A549 (cell line): ENCODE measurements at regions not wholly inside any gene's neighbourhood (a gene's known extent, or its start where the extent isn't known, plus 50 kb on each side); places are given as distances from the start of the nearest gene placed in this dataset.

ENCODE experiments used
- ATAC-seq, 2 experiments: fragments of 200-7000 bp in 1 of 2; fragments of >200 bp in 1 of 2; cut with Nextera tagmentation in 1 of 2; cut with Tn5 transposase in 1 of 2; 3 replicates each; pipeline versions ENCODE4 v1.8.0 to v1.9.1; 2018 to 2020; ENCODE audit warnings: mild to moderate bottlenecking in 1 of 2, moderate library complexity in 1 of 2
- CTCF ChIA-PET: fragments of 300-600 bp; sonication (Branson Sonifier 250); formaldehyde crosslinking; extraction: SDS; loops from one replicate; lab custom pipeline; 2021; ENCODE audit warnings: antibody characterized with exemption, inconsistent platforms; lab: Yijun Ruan, JAX
- POLR2A ChIA-PET: fragments of 350-600 bp; formaldehyde crosslinking; extraction: SDS; loops from one replicate; lab custom pipeline; 2021; ENCODE audit warnings: antibody characterized with exemption, inconsistent platforms; lab: Yijun Ruan, JAX
- DNase-seq, 2 experiments: peaks; one replicate each; pipeline versions ENCODE4 v3.0.0 to v3.0.0-alpha.2; 2011 to 2016; ENCODE audit warnings: low read depth in 1 of 2, low spot score in 1 of 2
- FAIRE-seq: peaks from 2 replicates; lab custom pipeline; 2011; peaks lifted over from hg19 to GRCh38; lab: Jason Lieb, UNC
- H3K27ac ChIP-seq, 2 experiments: fragments of >200 bp; sonication (Bioruptor Twin); formaldehyde crosslinking; 3 replicates each; pipeline ENCODE4 v1.5.1; 2016 to 2017
- H3K4me1 ChIP-seq: fragments of >200 bp; sonication (Bioruptor Twin); formaldehyde crosslinking; 3 replicates; pipeline ENCODE4 v1.6.1; 2016
- H3K4me2 ChIP-seq: fragments of >200 bp; sonication (Bioruptor Twin); formaldehyde crosslinking; 3 replicates; pipeline ENCODE4 v1.6.1; 2016
- H3K4me3 ChIP-seq: fragments of >200 bp; sonication (Bioruptor Twin); formaldehyde crosslinking; 3 replicates; pipeline ENCODE4 v1.5.1; 2016
- H3K9me3 ChIP-seq: fragments of >200 bp; sonication (Bioruptor Twin); formaldehyde crosslinking; 3 replicates; pipeline ENCODE4 v1.6.1; 2016
- BHLHE40 ChIP-seq: IDR thresholded peaks from 2 replicates; pipeline ENCODE4 v1.6.1; 2012; ENCODE audit warnings: low read depth, low read length, inconsistent platforms
- CBX8 ChIP-seq: fragments of 200-600 bp; sonication (generic); IDR thresholded peaks from 2 replicates; pipeline ENCODE4 v1.6.1; 2016
- CEBPB ChIP-seq, 2 experiments: fragments of >200 bp in 1 of 2; sonication (Bioruptor Twin) in 1 of 2; formaldehyde crosslinking in 1 of 2; IDR thresholded peaks; 2 replicates each; pipeline ENCODE4 v1.6.1; 2012 to 2016
- CHD2 ChIP-seq: fragments of 150-350 bp; IDR thresholded peaks from 2 replicates; pipeline ENCODE4 v1.6.1; 2014; ENCODE audit warnings: low read length; ENCODE audit not compliant: partially characterized antibody
- EHMT2 ChIP-seq: fragments of 200-600 bp; sonication (generic); IDR thresholded peaks from 2 replicates; pipeline ENCODE4 v1.6.1; 2016; ENCODE audit warnings: antibody characterized with exemption, low read depth, mild to moderate bottlenecking, moderate library complexity
- EP300 ChIP-seq, 2 experiments: fragments of >200 bp; sonication (Bioruptor Twin); formaldehyde crosslinking; IDR thresholded peaks; 2 replicates in 1 of 2; 3 replicates in 1 of 2; pipeline ENCODE4 v1.6.1; 2016 to 2017
- FOSL2 ChIP-seq, 2 experiments: fragments of 450-650 bp in 1 of 2; fragments of >200 bp in 1 of 2; sonication (Bioruptor Twin) in 1 of 2; formaldehyde crosslinking; IDR thresholded peaks; 2 replicates each; pipeline versions ENCODE4 v1.5.0 to v1.6.1; 2016 to 2020; ENCODE audit warnings: mild to moderate bottlenecking in 1 of 2, moderate library complexity in 1 of 2
- HEYL ChIP-seq: fragments of 250-450 bp; sonication (Bioruptor Pico); IDR thresholded peaks from 2 replicates; pipeline ENCODE4 v1.8.0; 2021; ENCODE audit warnings: mild to moderate bottlenecking, moderate library complexity
- HOXA7 ChIP-seq: fragments of 250-450 bp; sonication (Bioruptor Pico); IDR thresholded peaks from 2 replicates; pipeline ENCODE4 v1.5.0; 2020; ENCODE audit warnings: mild to moderate bottlenecking, moderate library complexity
- HOXB5 ChIP-seq: fragments of 250-450 bp; sonication (Bioruptor Pico); IDR thresholded peaks from 2 replicates; pipeline ENCODE4 v1.5.0; 2020; ENCODE audit warnings: mild to moderate bottlenecking, moderate library complexity
- JUN ChIP-seq, 2 experiments: fragments of >200 bp; sonication (Bioruptor Twin); formaldehyde crosslinking; IDR thresholded peaks; 2 replicates in 1 of 2; 3 replicates in 1 of 2; pipeline ENCODE4 v1.6.1; 2016 to 2017
- KDM1A ChIP-seq: fragments of 200-600 bp; sonication (generic); IDR thresholded peaks from 2 replicates; pipeline ENCODE4 v1.6.1; 2016; ENCODE audit warnings: low read depth, mild to moderate bottlenecking
- MAX ChIP-seq: IDR thresholded peaks from 2 replicates; pipeline ENCODE4 v1.6.1; 2012
- MYC ChIP-seq: IDR thresholded peaks from 2 replicates; pipeline ENCODE4 v1.6.1; 2012; ENCODE audit warnings: mild to moderate bottlenecking, inconsistent platforms, low read length, improper control_type of control experiment, borderline replicate concordance
- NR3C1 ChIP-seq: fragments of >200 bp; sonication (Bioruptor Twin); formaldehyde crosslinking; IDR thresholded peaks from 3 replicates; pipeline ENCODE4 v1.6.1; 2017
- PBX3 ChIP-seq: IDR thresholded peaks from 2 replicates; pipeline ENCODE4 v1.6.1; 2012
- PHF8 ChIP-seq: fragments of 200-600 bp; sonication (generic); IDR thresholded peaks from 2 replicates; pipeline ENCODE4 v1.6.1; 2016; ENCODE audit warnings: low read depth, mild to moderate bottlenecking, antibody characterized with exemption, moderate library complexity, borderline replicate concordance
- RAD21 ChIP-seq, 2 experiments: fragments of >200 bp in 1 of 2; sonication (Bioruptor Twin) in 1 of 2; formaldehyde crosslinking in 1 of 2; IDR thresholded peaks in 1 of 2; conservative IDR thresholded peaks in 1 of 2; 2 replicates in 1 of 2; 3 replicates in 1 of 2; pipeline ENCODE4 v1.6.1; 2012 to 2018; ENCODE audit warnings: inconsistent platforms in 1 of 2
- RCOR1 ChIP-seq: fragments of 150-350 bp; IDR thresholded peaks from 2 replicates; pipeline ENCODE4 v1.6.1; 2014; ENCODE audit warnings: antibody characterized with exemption, low read length, low read depth
- RNF2 ChIP-seq: fragments of 200-600 bp; sonication (generic); IDR thresholded peaks from 2 replicates; pipeline ENCODE4 v1.6.1; 2016; ENCODE audit warnings: low read depth, mild to moderate bottlenecking, antibody characterized with exemption, moderate library complexity, borderline replicate concordance
- SMC3 ChIP-seq: fragments of >200 bp; sonication (Bioruptor Twin); formaldehyde crosslinking; IDR thresholded peaks from 3 replicates; pipeline ENCODE4 v1.6.1; 2018; ENCODE audit warnings: inconsistent platforms
- SREBF2 ChIP-seq: fragments of 450-650 bp; IDR thresholded peaks from 2 replicates; pipeline ENCODE4 v1.6.1; 2014; ENCODE audit warnings: mild to moderate bottlenecking, moderate library complexity
- TP53 ChIP-seq: fragments of 250-450 bp; sonication (Bioruptor Pico); IDR thresholded peaks from 2 replicates; pipeline ENCODE4 v1.5.0; 2021; ENCODE audit warnings: mild to moderate bottlenecking, moderate library complexity
- ZC3H11A ChIP-seq: fragments of 450-650 bp; IDR thresholded peaks from 2 replicates; pipeline ENCODE4 v1.6.1; 2014; ENCODE audit warnings: antibody characterized with exemption, mild to moderate bottlenecking
- ZFP36 ChIP-seq: fragments of 450-650 bp; IDR thresholded peaks from 2 replicates; pipeline ENCODE4 v1.6.1; 2014; ENCODE audit warnings: borderline replicate concordance; ENCODE audit not compliant: partially characterized antibody
- WGBS: methylation state at CpG from one replicate; pipeline ENCODE4 v1.1.6; 2017; ENCODE audit errors: missing lambda C conversion rate; 5-methylcytosine and 5-hydroxymethylcytosine counted together
- TF ChIP-seq, protein P1 (sequence below): fragments of >200 bp; sonication (Bioruptor Twin); formaldehyde crosslinking; IDR thresholded peaks from 3 replicates; pipeline ENCODE4 v1.5.1; 2016
- TF ChIP-seq, protein P2 (sequence below): IDR thresholded peaks from 2 replicates; pipeline ENCODE4 v1.6.1; 2012; ENCODE audit warnings: low read depth, borderline replicate concordance

DNA sequence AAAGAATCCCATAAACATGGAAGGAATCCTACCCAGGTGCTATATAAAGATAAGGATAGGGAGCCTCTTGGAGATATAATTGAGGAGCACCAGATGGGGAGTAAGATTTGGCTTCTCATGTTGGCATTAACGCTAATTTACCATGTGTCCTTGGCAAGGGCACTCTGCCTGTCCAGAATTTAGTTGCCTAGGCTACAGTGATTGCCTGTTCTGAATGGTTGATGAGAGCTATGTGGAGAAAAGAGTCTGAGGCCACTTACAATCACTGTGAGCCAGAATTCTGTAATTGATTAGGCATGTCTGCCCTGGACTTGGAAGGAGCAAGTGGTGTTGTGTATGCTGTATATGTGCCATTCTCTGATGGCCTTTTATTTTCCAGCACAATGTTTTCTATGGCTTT lies 1101.2 kb upstream of the RBFOX1 start (continued):
- no peak for TF ChIP-seq JUN (IDR thresholded peaks at IDR 0.05)
- no peak for TF ChIP-seq CBX8
- TF ChIP-seq CEBPB (IDR thresholded peaks at IDR 0.05) = no peak
- TF ChIP-seq EP300 (IDR thresholded peaks at IDR 0.05) = no peak
- no peak for TF ChIP-seq SREBF2
- TF ChIP-seq MYC = no peak
- TF ChIP-seq FOSL2 (IDR thresholded peaks at IDR 0.05) = no peak
- no peak for TF ChIP-seq FOSL2 (CRISPR knock-in tag; IDR thresholded peaks at IDR 0.05)

DNA sequence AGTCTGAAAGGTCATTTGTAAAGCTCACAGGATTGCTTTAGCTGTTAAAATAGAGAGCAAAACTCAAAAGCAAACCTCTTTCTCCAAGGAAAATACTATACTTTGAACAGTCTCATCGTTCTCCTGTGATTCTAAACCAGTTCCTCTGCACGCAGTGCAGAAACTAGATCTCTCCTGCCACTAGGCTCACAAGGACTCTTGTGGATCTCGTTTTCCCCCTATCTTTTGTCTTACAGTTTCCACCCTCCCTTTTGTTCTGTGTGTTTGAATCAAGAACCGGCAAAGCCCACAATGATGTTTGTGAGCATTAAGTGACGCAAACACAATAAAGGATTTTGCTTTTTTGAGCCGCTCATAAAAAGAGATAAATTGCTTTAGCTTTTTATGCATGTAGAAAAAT lies 1103.5 kb upstream of the RBFOX1 start:
- H3K4me3 ChIP-seq = no peak overlapping the region
- ATAC-seq (no peak), FAIRE-seq (no peak), DNase-seq (no peak)
- H3K9me3 ChIP-seq = no peaks in the 10 kb centered on the region
- ChIA-PET POLR2A (no interaction called here), CTCF (no interaction called here)
- 27% methylated on average over 6 of the region's 6 CpGs for WGBS
- H3K27ac ChIP-seq = no peak overlapping the region
- no peak overlapping the region for H3K4me2 ChIP-seq
- no peak for TF ChIP-seq NR3C1
- TF ChIP-seq PBX3 = no peak
- TF ChIP-seq ZFP36 = no peak
- no peak for TF ChIP-seq RCOR1
- TF ChIP-seq SMC3 = no peak
- TF ChIP-seq SREBF2 = no peak
- TF ChIP-seq ZC3H11A = no peak
- TF ChIP-seq FOSL2 (IDR thresholded peaks at IDR 0.05) = no peak
- TF ChIP-seq FOSL2 (CRISPR knock-in tag; IDR thresholded peaks at IDR 0.05) = no peak
- no peak for TF ChIP-seq PHF8
- no peak for TF ChIP-seq CHD2
- TF ChIP-seq KDM1A = no peak
- no peaks in the 10 kb centered on the region for H3K4me1 ChIP-seq

DNA sequence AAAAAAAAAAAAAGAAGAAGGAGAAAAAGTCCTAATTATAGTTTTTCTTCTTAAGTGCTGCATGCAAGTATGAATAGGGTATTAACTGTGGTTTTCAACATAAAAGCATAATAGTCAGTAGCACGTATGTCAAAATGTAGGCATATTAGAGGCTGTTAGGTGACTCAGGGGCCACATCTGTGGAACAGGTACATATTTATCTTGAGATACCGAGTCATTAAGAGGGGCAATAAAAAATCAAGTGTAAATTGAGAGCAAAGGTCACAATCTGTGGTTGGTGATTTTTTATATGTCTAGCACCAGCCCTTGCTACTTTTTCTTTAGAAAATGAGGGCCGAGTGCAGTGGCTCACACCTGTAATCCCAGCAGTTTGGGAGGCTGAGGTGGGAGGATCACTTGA lies 1113.8 kb upstream of the RBFOX1 start:
- TF ChIP-seq MAX = no peak
- TF ChIP-seq HEYL = no peak
- TF ChIP-seq EHMT2 = no peak
- TF ChIP-seq KDM1A = no peak
- Histone ChIP-seq H3K4me2 (no peak overlapping the region), H3K4me3 (no peak overlapping the region), H3K9me3 (no peaks in the 10 kb centered on the region), H3K4me1 (no peaks in the 10 kb centered on the region), H3K27ac (no peak overlapping the region)
- FAIRE-seq = no peak
- no peak for DNase-seq
- CTCF ChIA-PET = interaction anchor here (0.7 kb wide), 1 partner anchor 838 kb away, joined by 3 read pairs; no protein-coding TSS in a partner anchor
- POLR2A ChIA-PET = no interaction called here
- WGBS = 0% methylated on average over 3 of the region's 3 CpGs
- no peak for ATAC-seq

DNA sequence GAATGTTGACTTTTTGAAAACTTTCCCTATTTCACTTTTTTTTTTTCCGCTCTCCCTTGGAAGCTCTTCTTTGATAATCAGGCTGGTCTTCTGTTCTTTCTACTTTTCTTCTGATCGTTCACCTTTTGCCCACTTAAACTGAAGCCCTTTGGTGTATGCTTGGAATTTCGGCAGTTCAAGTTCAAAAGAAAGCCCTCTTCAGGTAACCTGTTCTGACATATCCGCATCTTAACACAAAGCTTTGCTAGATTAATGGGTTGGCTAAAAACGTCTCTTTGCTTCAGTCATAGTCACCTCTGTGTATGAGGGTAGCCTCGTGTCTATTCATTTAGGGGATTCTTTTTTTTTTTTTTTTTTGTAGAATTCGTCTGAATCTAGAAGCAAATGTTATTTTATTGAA lies 1115.8 kb upstream of the RBFOX1 start:
- WGBS = under 1% methylated on average over 7 of the region's 7 CpGs
- no peaks in the 10 kb centered on the region for H3K9me3 ChIP-seq
- no peak overlapping the region for H3K4me3 ChIP-seq
- FAIRE-seq (no peak), DNase-seq (no peak), ATAC-seq (no peak)
- no peak overlapping the region for H3K4me2 ChIP-seq
- TF ChIP-seq RAD21 (conservative IDR thresholded peaks at IDR 0.05 in 1 of 2, IDR thresholded peaks at IDR 0.05 in 1 of 2) (no peak), HOXB5 (no peak), SMC3 (no peak), BHLHE40 (no peak), TP53 (CRISPR knock-in tag) (no peak), HOXA7 (CRISPR knock-in tag) (no peak), RNF2 (no peak)
- TF ChIP-seq, protein P1, sequence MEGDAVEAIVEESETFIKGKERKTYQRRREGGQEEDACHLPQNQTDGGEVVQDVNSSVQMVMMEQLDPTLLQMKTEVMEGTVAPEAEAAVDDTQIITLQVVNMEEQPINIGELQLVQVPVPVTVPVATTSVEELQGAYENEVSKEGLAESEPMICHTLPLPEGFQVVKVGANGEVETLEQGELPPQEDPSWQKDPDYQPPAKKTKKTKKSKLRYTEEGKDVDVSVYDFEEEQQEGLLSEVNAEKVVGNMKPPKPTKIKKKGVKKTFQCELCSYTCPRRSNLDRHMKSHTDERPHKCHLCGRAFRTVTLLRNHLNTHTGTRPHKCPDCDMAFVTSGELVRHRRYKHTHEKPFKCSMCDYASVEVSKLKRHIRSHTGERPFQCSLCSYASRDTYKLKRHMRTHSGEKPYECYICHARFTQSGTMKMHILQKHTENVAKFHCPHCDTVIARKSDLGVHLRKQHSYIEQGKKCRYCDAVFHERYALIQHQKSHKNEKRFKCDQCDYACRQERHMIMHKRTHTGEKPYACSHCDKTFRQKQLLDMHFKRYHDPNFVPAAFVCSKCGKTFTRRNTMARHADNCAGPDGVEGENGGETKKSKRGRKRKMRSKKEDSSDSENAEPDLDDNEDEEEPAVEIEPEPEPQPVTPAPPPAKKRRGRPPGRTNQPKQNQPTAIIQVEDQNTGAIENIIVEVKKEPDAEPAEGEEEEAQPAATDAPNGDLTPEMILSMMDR = no peak
- TF ChIP-seq, protein P2, sequence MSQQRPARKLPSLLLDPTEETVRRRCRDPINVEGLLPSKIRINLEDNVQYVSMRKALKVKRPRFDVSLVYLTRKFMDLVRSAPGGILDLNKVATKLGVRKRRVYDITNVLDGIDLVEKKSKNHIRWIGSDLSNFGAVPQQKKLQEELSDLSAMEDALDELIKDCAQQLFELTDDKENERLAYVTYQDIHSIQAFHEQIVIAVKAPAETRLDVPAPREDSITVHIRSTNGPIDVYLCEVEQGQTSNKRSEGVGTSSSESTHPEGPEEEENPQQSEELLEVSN = no peak
- no peak overlapping the region for H3K27ac ChIP-seq
- ChIA-PET CTCF (no interaction called here), POLR2A (no interaction called here)
- no peaks in the 10 kb centered on the region for H3K4me1 ChIP-seq
